ENCODE measurements at regions not wholly inside any gene's neighbourhood (a gene's known extent, or its start where the extent isn't known, plus 50 kb on each side); places are given as distances from the start of the nearest gene placed in this dataset.

DNA sequence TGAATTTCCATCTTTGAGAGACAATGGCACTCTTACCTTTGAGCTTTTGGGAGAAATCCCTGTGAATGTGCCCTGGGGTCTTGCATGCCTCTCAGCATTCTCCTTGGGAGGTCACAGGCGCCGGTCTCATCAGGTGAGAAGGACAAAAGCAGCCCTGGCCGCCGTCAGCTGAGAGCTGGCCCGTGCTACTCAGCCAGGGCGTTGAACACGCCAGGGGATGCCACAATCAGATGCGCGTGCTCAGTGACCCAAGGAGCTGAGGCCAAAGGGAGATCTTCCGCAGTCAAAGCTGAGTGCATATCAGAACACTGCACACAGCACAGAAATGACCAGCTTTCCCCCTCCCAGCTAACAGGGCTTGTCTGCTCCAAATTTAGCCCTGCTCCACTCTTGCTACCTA, 253.6 kb upstream of the NOX3 start:
- Histone ChIP-seq H3K36me3 (replicated peaks; ENCODE audit: insufficient read depth, low read length) (no peaks in the 10 kb centered on the region), H3K9ac (ENCODE audit: low read length) (no peak overlapping the region), H3K4me1 (ENCODE audit: low read length) (no peaks in the 10 kb centered on the region), H3F3A (ENCODE audit: insufficient read depth, low read length) (no peaks in the 10 kb centered on the region), H3K4me2 (ENCODE audit: low read depth, low read length) (no peak overlapping the region), H3K27me3 (replicated peaks; ENCODE audit: insufficient read depth, low read length) (no peaks in the 10 kb centered on the region), H3K9me3 (replicated peaks; ENCODE audit: insufficient read depth, low read length) (no peaks in the 10 kb centered on the region), H2AFZ (ENCODE audit: low read length) (no peak overlapping the region), H4K20me1 (ENCODE audit: insufficient read depth, low read length) (no peaks in the 10 kb centered on the region), H3K79me2 (ENCODE audit: low read length) (no peaks in the 10 kb centered on the region), H3K4me3 (ENCODE audit: low read length) (no peak overlapping the region), H3K9me2 (replicated peaks; ENCODE audit: insufficient read depth, low read length) (no peaks in the 10 kb centered on the region), H3K27ac (ENCODE audit: low read length) (no peak overlapping the region)
- DNase-seq: no peak
- TF ChIP-seq EZH2 (optimal IDR thresholded peaks at IDR 0.05; ENCODE audit: low read depth, low read length) (no peak), EZH2phosphoT487 (IDR thresholded peaks at IDR 0.05; ENCODE audit: low read length) (no peak)
- TF ChIP-seq, protein P1, sequence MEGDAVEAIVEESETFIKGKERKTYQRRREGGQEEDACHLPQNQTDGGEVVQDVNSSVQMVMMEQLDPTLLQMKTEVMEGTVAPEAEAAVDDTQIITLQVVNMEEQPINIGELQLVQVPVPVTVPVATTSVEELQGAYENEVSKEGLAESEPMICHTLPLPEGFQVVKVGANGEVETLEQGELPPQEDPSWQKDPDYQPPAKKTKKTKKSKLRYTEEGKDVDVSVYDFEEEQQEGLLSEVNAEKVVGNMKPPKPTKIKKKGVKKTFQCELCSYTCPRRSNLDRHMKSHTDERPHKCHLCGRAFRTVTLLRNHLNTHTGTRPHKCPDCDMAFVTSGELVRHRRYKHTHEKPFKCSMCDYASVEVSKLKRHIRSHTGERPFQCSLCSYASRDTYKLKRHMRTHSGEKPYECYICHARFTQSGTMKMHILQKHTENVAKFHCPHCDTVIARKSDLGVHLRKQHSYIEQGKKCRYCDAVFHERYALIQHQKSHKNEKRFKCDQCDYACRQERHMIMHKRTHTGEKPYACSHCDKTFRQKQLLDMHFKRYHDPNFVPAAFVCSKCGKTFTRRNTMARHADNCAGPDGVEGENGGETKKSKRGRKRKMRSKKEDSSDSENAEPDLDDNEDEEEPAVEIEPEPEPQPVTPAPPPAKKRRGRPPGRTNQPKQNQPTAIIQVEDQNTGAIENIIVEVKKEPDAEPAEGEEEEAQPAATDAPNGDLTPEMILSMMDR (IDR thresholded peaks at IDR 0.05; ENCODE audit: low read length): no peak

DNA sequence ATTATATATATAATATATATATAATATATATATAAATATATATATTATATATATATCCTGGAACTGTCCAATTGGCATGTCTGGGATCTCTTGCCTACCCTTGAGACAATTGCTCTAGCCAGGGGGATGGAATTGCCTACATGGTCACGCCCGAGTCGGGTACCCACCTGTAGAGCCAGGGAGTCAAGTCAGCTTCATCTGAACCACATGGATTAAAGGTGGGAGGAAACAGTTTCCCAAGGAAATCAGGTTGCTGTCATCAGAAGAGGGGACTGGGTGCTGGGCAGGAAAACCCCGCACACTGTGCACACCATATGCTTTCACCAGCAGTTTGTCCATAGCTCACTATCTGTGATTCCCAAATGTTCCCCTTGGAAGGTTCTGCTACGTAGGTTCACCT, 252.5 kb upstream of the NOX3 start:
- Histone ChIP-seq H3K9me2 (replicated peaks; ENCODE audit: insufficient read depth, low read length) (no peaks in the 10 kb centered on the region), H3K27ac (ENCODE audit: low read length) (no peak overlapping the region), H3K4me2 (ENCODE audit: low read depth, low read length) (no peak overlapping the region), H3F3A (ENCODE audit: insufficient read depth, low read length) (no peaks in the 10 kb centered on the region), H3K9ac (ENCODE audit: low read length) (no peak overlapping the region), H4K20me1 (ENCODE audit: insufficient read depth, low read length) (no peaks in the 10 kb centered on the region), H2AFZ (ENCODE audit: low read length) (no peak overlapping the region), H3K4me3 (ENCODE audit: low read length) (no peak overlapping the region), H3K27me3 (replicated peaks; ENCODE audit: insufficient read depth, low read length) (no peaks in the 10 kb centered on the region), H3K9me3 (replicated peaks; ENCODE audit: insufficient read depth, low read length) (no peaks in the 10 kb centered on the region), H3K4me1 (ENCODE audit: low read length) (no peaks in the 10 kb centered on the region), H3K36me3 (replicated peaks; ENCODE audit: insufficient read depth, low read length) (no peaks in the 10 kb centered on the region), H3K79me2 (ENCODE audit: low read length) (no peaks in the 10 kb centered on the region)
- DNase-seq: no peak
- TF ChIP-seq EZH2 (optimal IDR thresholded peaks at IDR 0.05; ENCODE audit: low read depth, low read length) (no peak), EZH2phosphoT487 (IDR thresholded peaks at IDR 0.05; ENCODE audit: low read length) (no peak)
- TF ChIP-seq, protein P1 (IDR thresholded peaks at IDR 0.05; ENCODE audit: low read length): no peak

DNA sequence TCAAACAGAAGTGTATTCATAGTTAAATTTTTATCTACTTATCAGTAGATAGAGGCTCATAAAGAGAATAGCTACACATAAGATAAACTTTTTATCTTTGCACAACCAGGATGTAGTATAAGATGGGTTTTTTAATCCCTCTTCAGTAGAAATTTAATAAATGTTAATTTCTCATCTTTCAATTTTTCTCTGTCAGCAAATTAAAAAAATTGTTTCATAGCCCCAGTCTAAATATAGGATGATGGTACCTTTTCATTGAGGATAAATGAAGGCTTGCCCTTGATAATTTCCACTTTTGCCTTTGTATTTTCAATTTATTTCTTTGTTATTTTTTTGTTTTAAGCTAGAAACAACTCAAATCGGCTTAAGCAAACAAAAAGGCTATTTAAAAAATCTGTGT, 251.2 kb upstream of the NOX3 start:
- no peaks in the 10 kb centered on the region for H3K9me2 ChIP-seq (replicated peaks; ENCODE audit: insufficient read depth, low read length)
- no peak overlapping the region for H3K4me2 ChIP-seq (ENCODE audit: low read depth, low read length)
- H2AFZ ChIP-seq (ENCODE audit: low read length): no peak overlapping the region
- no peaks in the 10 kb centered on the region for H4K20me1 ChIP-seq (ENCODE audit: insufficient read depth, low read length)
- no peaks in the 10 kb centered on the region for H3F3A ChIP-seq (ENCODE audit: insufficient read depth, low read length)
- DNase-seq: no peak
- TF ChIP-seq EZH2phosphoT487 (IDR thresholded peaks at IDR 0.05; ENCODE audit: low read length) (no peak), EZH2 (optimal IDR thresholded peaks at IDR 0.05; ENCODE audit: low read depth, low read length) (no peak)
- TF ChIP-seq, protein P1 (IDR thresholded peaks at IDR 0.05; ENCODE audit: low read length): no peak
- H3K36me3 ChIP-seq (replicated peaks; ENCODE audit: insufficient read depth, low read length): no peaks in the 10 kb centered on the region
- no peak overlapping the region for H3K9ac ChIP-seq (ENCODE audit: low read length)
- H3K9me3 ChIP-seq (replicated peaks; ENCODE audit: insufficient read depth, low read length): no peaks in the 10 kb centered on the region
- no peak overlapping the region for H3K27ac ChIP-seq (ENCODE audit: low read length)
- H3K27me3 ChIP-seq (replicated peaks; ENCODE audit: insufficient read depth, low read length): no peaks in the 10 kb centered on the region
- H3K79me2 ChIP-seq (ENCODE audit: low read length): no peaks in the 10 kb centered on the region
- no peaks in the 10 kb centered on the region for H3K4me1 ChIP-seq (ENCODE audit: low read length)
- H3K4me3 ChIP-seq (ENCODE audit: low read length): no peak overlapping the region
